K562 (cell line): ENCODE measurements at regions not wholly inside any gene's neighbourhood (a gene's known extent, or its start where the extent isn't known, plus 50 kb on each side); places are given as distances from the start of the nearest gene placed in this dataset.

Source experiments
- ARNT ChIP-seq, 2 experiments: fragments of 450-650 bp; IDR thresholded peaks; 2 replicates each; pipeline ENCODE4 v1.6.1; 2016; ENCODE audit warnings: mild to moderate bottlenecking in 1 of 2
- CEBPB ChIP-seq: fragments of 450-650 bp; IDR thresholded peaks from 2 replicates; pipeline ENCODE4 v1.6.1; 2016; ENCODE audit warnings: missing genetic modification characterization, missing compliant biosample characterization
- HDAC3 ChIP-seq: fragments of 450-650 bp; IDR thresholded peaks from 2 replicates; pipeline ENCODE4 v1.6.1; 2018; ENCODE audit warnings: borderline replicate concordance, mild to moderate bottlenecking, moderate library complexity; ENCODE audit not compliant: partially characterized antibody
- POLR2AphosphoS5 ChIP-seq: IDR thresholded peaks from 2 replicates; pipeline ENCODE4 v1.6.1; 2011; ENCODE audit warnings: mild to moderate bottlenecking, low read depth, low read length, moderate library complexity; ENCODE audit not compliant: control insufficient read depth, insufficient read depth
- SMAD3 ChIP-seq: fragments of 450-650 bp; formaldehyde crosslinking; conservative IDR thresholded peaks from 2 replicates; pipeline ENCODE4 v1.4.0; 2020; ENCODE audit warnings: mild to moderate bottlenecking
- SRSF9 ChIP-seq: fragments of 200-400 bp; formaldehyde crosslinking; IDR thresholded peaks from 2 replicates; pipeline ENCODE4 v1.6.1; 2017; ENCODE audit warnings: low read depth, low read length, borderline replicate concordance
- ZNF324 ChIP-seq: fragments of 250-450 bp; sonication (Bioruptor Pico); IDR thresholded peaks from 2 replicates; pipeline ENCODE4 v1.4.0; 2020; ENCODE audit warnings: mild to moderate bottlenecking

GRCh38 chr2:39531220-39531777 is 94.2 kb upstream of the MAP4K3 start:
- TF ChIP-seq ZNF324 (CRISPR knock-in tag) (no peak), SMAD3 (CRISPR knock-in tag) (no peak), SRSF9 (no peak), HDAC3 (no peak), ARNT (IDR thresholded peaks at IDR 0.05) (no peak), CEBPB (no peak), POLR2AphosphoS5 (no peak)
